ENCODE measurements at regions not wholly inside any gene's neighbourhood (a gene's known extent, or its start where the extent isn't known, plus 50 kb on each side); places are given as distances from the start of the nearest gene placed in this dataset.

DNA sequence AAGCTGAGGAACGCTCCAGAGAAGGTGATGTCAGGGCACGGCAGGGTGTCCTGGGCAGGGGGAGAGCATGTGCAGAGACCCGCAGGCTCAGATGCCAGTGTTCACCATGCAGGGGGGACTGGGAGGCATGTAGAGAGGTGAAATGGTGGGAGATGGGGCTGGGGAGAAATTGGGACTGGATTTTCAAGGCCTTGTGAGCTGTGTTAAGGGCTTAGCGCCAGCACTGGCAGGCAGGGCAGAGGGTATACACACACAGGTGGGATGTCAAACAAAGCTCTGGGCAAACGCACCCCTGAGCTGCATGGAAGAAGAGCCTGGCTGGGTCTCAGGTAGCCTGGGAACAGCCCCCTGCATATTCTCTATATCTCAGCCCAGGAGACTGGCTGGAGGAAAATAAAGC, 282.7 kb downstream of the SHQ1 start:
- no peak for DNase-seq (ENCODE audit: low read depth)

DNA sequence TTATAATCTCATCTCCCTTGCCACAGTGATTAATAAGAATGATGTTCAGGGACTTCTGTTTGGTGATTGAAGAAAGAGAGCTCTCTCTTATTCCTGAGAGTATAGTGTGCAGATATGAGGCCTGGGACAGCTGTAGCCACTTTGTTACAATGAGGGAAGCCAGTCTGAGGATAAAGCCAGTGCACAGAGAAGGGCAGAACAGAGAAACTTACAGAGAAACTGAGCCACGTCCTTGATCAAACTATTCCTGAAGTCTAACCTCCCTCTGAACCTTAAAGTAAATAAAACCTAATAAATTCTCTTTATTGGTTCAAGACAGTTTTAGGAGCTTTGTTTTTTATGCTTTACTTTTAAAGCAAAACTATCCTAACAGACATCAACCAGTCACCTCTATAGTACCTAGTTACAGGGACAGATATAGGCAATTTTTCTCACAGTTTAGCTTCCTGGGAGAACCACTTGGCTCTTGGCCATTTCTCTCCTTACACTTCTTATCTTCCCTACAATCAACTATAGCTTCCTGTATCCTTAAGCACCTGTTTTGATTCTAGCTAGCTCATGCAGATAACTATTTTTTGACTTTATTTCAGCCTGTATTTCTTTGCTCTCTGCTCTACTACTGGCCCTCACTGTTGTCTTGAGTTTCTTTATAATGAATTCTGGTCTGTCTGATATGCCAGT, 284.4 kb downstream of the SHQ1 start:
- DNase-seq (ENCODE audit: low read depth): no peak

DNA sequence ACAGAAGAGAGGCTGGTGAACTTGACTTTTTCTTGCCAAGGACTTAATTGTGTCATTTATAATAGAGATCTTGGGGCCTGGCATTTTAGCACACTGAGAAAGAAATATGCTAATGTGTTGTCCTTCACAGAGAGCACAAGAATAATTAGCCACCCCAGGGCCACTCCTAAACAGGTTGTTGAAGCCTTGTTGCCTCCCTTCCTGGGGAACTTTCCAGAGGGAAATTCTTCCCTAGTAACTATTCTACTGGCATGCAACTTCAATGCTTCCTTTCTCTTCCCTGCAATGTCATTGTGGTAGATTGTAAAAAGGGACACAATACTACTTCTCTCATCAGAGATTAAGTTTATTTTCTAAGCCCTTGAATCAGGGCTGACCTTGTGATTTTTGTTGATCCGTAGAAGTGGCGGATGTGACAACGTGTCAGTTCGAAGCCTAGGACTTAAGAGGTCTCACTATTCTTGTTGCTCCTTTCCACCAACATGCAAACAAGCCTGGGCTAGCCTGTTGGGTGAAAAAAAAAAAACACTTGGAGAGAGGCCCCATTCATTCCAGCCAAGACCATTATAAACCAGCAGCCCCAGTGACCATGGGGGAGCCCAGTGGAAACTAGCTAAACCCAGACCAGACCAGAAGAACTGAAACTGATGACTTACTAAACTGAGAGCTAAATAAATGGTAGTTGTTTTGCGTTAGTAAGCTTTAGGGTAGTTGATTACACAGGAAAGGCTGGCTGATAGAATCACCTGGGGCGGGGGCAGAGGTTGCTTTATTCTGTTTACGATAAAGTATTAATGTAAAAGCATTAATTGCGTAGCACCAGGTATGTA, 287.2 kb downstream of the SHQ1 start:
- no peak for DNase-seq (ENCODE audit: low read depth)

DNA sequence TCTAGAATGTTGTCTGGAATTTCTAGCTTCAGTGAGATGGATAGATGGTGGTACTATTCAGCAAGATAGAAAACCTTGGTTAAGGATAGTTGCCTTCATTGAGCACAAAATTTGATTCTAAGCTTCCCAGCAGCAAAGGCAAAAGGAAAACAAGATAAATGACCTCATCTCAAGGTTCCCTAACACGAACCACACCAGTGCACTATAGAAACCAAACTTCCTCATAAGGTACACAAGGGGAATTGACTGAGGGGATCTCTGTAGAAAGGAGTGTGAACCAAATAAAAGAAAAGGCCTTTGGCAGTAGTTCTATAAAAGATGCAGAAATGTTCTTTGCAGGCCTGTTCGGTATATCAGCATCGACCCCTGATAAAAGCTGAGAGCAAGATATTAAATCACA, 288.9 kb downstream of the SHQ1 start:
- no peak for DNase-seq (ENCODE audit: low read depth)

DNA sequence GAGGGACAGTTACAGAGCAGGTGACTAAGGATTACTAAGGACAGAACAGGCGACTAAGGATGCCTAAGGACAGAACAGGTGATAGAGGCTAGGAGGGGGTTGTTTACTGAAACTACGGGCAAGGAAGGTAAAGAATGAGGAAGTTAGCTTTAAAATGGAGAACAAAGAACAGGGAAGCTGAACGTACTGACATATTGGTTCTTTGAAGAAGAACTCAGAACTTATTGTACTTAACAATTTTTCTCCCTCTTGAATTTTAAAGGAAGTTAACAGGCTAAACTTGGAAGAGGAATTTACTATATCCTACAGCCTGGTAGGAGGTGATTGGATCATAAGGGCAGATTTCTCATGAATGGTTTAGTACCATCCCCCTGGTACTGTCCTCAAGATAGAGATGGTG, 290.2 kb downstream of the SHQ1 start:
- no peak for DNase-seq (ENCODE audit: low read depth)

DNA sequence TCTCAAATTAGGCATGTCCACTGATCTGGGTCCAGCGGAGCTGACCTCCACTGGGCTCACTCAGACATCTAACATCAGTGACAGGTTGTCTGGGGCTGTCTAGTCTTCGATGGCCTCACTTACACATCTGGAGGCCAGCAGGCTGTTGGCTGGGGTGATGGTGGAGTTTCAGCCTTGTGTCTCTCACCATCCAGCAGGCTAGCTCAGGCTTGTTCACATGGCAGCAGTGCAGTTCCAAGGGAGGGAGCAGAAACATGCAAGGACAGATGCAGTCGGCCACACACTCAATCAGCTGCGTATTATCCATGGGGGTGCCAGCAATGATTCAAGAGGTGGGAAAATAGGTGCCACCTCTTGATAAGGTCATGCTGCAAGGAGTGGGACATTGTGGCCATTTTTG, 292.5 kb downstream of the SHQ1 start:
- DNase-seq (ENCODE audit: low read depth): no peak

DNA sequence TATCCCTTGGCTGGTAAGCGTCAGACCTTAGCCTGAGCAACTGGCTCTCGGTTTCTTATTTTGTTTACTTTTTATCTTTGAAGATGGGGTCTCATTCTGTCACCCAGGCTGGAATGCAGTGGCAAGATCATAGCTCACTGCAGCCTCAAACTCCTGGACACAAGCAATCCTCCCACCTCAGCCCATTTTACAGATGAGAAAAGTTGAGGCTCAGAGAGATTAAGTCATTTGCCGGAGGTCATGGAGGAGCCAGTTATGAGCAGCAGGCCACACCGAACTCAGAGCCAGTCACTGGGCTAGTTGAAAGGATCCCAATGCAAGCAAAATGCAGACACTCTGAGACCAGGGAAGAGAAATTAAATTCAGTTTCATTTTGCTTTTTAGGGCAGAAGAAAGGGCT, 293.6 kb downstream of the SHQ1 start:
- DNase-seq (ENCODE audit: low read depth): no peak

DNA sequence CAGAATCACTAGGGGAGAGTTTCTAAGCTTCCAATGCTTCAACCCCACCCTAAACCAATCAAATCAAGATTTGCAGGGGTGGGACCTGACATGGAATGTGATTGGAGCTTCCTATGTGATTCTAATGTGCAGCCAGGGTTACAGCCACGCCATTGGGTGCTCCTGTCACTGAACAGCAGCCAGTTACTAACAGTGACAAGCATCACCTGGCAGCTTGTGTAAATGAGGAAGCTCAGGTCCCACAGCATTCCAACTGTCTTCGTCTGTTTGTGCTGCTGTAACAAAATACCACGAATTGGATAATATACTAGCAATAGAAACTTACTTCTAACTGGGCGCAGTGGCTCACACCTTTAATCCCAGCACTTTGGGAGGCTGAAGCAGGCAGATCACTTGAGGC, 294.9 kb downstream of the SHQ1 start:
- no peak for DNase-seq (ENCODE audit: low read depth)

DNA sequence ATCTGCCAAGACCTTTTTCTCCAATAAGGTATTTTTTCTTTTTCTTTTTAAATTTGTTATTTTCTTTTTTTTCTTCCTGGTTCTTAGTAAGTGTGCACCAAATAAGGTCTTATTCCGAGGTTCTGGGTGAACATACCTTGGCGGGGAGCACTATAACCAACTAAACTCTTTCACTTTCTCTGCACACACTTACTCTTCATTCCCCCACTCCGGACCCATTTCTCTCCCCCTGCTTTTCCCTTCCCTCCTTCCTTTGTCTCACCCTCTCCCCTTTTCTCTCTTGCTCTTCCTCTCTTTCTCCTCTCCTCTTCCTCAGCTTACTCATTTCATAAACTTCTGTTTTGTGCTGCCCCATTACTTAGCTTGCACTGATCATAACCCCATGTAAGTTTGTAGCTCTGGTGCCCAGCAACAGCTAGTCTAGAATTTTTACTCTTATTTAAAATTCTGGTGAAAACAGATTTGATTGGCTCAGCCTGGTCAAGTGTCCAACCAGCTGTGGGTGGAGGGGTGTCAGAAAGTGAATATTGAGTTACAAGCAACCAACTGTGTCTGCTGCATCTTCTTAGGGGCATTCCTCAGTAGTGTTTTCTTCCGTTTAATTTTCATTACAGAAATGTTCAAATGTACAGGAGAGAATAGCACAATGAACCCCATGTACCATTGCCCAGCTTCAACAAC, 297.5 kb downstream of the SHQ1 start:
- no peak for DNase-seq (ENCODE audit: low read depth)

DNA sequence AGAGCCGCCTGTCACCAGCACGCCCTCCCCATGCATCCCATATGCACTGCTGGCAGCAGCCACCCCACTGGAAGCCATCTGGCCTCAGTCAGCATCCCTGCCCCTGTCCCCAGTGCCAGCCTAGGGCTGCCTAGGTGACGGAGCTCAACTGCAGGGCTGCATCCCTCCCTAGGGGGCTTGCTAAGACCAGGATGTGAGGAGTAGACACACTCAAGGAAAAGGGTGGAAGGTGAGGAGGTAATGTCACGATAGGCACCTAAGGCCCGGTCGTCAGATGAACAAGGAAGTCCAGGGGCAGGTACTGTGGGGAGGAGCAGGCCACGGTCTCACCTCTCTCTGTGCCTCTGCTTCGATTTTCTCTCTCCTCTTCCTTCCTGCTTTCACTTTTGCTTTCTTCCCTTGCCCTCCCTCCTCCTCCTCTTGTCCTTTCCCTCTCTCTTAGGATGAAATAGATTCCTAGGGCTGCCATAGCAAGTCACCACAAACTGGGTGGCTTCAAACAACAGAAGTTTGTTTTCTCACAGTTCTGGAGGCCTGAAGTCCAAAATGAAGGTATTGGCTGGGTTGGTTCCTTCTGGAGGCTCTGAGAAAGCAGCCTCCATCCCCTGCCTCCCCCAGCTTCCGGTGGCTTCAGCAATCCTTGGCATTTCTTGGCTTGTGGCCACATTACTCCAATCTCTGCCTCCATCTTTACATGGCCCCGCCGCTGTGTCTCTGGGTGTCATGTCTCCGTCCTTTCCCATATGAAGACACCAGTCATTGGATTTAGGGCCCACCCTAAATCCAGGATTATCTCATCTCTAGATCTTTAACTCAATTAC, 298.3 kb downstream of the SHQ1 start:
- no peak for DNase-seq (ENCODE audit: low read depth)

DNA sequence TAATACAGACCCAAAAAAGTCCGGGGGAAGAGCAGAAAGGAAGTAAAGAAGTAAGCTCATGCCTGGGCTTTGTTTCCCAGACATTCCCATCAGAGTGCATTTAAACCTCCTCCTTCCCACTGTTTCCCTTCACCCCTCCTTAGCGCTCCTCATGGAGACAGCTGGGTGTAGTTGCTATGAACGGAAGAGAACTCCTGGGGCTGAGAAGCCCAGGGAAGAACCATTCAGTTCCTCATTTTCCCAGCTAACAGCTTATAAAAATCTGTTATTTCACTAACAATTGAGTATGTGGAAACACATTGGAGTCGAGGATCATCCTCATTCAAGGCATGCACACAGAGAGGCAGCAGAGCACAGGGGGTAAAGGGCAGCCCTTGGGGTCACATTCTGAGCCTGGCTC, 299.3 kb downstream of the SHQ1 start:
- no peak for DNase-seq (ENCODE audit: low read depth)

DNA sequence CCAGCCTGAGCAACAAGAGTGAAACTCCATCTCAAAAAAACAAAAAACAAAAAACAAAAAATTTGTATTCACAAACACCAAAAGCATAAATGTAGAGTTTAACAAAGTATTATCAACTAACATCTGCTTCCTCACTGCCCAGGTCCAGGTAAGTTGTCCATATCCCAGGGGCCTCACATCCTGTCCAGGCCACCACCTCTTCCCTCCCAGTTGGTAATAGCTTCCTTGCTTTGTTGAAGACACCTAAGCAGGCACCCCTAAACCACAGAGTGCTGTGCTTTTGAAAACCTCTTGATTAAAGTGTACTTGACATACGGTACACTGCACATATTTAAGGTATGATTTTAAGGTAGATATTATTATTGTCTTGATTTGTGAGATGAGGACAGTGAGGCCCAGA, 299.8 kb downstream of the SHQ1 start:
- DNase-seq (ENCODE audit: low read depth): no peak

DNA sequence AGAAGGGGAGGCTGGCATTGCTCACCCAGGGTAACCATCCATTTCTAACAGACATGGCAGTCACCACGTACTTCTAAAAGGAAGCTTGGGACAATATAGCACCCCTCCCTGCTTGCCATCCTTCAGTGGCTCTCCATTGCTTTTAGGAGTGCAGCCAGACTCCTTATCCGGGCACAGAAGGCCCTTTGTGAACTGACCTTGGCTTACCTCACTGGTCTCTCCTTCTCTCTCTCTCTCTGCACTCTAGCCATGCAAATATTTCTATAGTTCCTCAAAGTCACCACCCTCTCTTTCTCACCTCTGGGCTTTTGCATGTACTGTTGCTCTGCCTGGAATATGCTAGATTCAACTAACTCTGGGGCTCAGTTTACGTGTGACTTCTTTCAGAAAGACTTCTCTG, 301.1 kb downstream of the SHQ1 start:
- DNase-seq (ENCODE audit: low read depth): no peak

DNA sequence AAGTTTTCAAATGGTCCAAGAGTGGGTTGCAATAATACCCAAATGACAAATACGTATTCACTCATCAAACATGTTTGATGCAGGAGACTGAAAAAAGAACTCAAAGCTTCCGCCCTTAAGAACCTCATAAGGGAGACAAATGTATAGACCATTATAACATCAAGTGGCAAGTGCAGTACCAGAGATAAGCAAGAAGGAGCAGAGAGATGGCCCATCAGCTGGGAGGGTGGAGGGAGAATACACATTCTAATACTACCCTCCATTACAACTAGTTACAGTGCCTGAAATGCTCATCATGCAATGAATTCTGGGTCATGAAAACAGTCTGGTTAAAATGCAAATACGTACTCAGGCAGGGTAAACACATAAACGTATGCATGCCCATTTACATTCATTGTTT, 304.0 kb downstream of the SHQ1 start:
- no peak for DNase-seq (ENCODE audit: low read depth)

DNA sequence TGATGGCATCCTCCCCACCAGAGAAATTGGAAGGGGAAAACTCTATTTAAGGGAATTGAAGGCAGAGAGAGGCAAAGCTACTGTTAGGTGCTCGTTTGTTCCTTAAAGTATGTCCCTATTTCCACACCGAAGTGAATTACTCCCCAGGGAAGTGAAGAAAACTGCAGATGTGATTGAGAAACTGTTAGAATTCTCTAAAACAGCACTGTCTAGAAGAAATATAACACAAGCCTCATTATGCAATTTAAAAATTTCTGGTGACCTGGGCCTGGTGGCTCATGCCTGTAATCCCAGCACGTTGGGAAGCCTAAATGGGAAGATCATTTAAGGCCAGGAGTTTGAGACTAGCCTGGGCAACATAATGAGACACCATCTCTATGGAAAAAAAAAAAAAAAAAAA, 305.0 kb downstream of the SHQ1 start:
- no peak for DNase-seq (ENCODE audit: low read depth)

DNA sequence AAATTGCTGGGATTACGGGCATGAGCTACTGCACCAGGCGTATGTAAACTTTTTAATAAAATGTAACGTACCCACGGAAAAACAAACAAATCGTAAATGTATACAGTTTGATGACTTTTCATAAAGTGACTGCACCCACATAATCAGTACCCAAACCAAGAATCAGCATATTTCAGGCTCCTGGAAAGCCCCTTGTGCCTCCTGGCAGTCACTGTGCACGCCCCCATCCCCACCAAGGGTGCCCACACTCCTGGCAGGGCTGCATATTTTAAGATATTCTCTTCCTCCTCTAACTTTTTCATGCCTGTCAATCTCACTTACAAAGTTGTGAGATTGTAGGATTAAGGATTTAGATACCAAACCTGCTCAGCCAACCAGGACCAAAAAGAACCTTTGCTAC, 305.5 kb downstream of the SHQ1 start:
- DNase-seq (ENCODE audit: low read depth): no peak

DNA sequence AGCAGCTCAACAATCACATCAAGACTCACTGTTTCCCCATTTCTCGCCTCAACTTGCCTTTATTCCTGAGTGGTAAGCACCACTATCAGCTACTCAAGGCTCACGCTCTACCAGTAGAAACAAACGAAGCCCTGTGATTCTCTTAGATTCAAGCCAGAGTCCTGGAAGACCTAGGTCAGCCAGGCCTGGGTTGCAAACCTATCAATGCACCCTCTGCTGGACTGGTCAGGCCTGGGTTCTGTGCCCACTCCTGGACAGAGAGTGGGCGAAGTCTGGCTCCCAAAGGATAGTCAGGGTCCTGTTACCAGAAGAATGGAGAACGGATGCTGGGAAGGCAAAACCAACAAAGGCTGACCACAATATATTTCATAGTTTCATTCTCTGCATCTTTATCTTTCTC, 308.4 kb downstream of the SHQ1 start:
- no peak for DNase-seq (ENCODE audit: low read depth)

DNA sequence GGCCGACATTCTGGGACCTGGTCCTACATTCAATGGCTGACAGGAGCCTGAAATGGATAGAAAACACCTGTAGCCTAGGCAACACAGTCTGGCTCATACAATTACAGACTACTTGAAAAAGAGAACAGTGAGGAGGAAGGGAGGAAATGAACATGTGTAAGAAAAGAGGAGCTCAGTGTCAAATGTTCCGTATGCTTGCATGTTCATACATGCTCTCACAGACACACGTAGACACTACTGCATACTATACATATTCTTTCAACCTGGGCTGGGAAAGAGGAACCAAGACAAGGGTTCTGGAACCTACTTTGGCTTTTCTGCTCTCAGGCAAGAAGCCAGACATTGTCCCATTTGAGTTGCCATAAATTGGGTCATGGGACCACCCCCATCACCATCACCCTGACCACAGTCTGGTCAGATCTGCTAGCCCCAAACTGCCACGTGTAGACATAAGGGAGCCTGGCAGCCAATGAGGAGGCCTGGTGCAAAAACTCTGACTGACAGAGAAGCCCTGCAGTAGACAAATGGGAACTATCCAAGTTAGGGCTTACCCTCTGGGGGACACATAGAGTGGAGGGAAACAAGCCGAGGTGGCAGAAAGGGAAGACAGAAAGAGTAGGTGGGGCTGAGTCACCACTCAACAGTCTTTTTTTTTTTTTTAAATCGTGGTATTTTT, 310.0 kb downstream of the SHQ1 start:
- DNase-seq (ENCODE audit: low read depth): no peak

DNA sequence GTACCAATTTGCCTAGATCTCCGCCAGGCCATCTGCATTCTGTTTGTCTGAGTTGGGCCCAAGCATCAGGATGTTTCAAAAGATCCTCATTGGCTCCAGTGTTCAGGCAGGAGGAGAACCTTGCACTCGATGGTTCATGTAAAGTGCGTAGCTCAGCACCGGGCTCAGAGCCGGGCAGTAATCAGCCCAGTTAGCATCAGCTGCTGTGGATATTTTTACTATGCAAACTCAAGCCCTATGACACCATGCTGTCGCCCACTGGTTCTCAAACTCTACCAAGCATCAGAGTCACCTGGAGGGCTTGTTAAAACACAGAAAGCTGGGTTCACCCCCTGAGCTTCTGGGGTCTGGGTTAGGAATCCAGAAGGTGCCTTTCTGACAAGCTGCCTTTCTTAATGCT, 310.8 kb downstream of the SHQ1 start:
- DNase-seq (ENCODE audit: low read depth): no peak

DNA sequence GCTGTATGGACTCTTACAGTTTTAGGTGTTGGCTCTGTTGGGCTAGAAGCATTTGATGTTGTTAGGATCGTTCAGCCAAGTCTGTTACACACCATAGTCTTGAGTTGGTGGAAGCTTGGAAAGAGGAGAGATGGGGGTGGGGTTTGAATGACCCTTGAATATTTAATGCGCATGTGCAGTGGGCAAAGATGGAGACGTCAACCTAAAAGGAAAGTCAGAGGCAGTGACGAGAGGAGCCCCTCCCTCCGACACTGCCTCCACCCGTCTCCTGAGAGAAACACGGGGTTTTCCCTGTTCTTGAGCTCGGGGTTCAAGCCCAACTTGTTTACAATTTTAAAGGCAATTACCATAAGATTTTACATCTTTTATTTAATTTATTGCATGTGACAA, 311.4 kb downstream of the SHQ1 start:
- DNase-seq (ENCODE audit: low read depth): no peak

DNA sequence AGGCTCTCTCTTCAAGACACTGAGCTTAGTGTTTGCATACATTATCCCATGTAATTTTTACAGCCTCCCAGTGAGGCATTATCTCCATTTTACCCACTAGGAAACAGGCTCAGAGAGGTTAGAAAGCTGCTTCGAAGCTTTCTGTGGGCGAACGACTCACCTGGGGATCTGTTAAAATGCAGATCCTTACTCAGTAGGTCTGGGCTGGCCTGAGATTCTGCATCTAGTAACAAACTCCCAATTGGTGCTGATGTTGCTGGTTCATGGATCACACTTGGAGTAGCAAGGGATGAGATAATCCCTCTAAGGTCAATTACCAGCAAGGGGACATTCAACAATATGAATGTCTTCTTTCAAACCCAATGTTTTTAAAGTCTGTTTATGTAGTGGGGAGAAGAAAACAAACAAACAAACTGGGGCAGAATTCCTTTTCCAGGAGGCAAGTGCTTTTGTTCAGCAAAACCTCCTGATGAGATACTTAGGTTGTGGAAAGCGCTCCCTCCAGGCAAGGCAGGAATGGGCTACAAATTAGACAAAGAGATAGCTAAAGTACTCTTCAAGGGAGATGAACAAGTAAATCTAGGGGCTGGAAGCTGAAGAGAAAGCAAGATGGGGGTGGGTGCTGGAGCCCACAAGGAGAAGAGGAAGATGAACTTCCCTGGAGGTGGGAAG, 311.9 kb downstream of the SHQ1 start:
- no peak for DNase-seq (ENCODE audit: low read depth)
